Calu3 (cell line): ENCODE measurements at regions not wholly inside any gene's neighbourhood (a gene's known extent, or its start where the extent isn't known, plus 50 kb on each side); places are given as distances from the start of the nearest gene placed in this dataset.

ENCODE experiments used
- BruUV-seq: library from RNA; stranded (reverse); fragments of 400-500 nt; replicated peaks from 2 replicates; lab custom pipeline; 2021; lab: Mats Ljungman, UMichigan
- CTCF ChIA-PET: fragments of 300-600 bp; sonication (Branson Sonifier 250); formaldehyde crosslinking; loops from one replicate; lab custom pipeline; 2022; ENCODE audit warnings: antibody characterized with exemption; lab: Charles Lee
- DNase-seq: peaks from one replicate; pipeline ENCODE4 v3.0.0; 2022
- H3K27ac Mint-ChIP-seq: one replicate; pipeline ENCODE4 v1.8.0; 2022; ENCODE audit warnings: mixed read lengths; ENCODE audit not compliant: unreplicated experiment
- H3K27me3 Mint-ChIP-seq: one replicate; pipeline ENCODE4 v1.8.0; 2022; ENCODE audit warnings: mixed read lengths; ENCODE audit not compliant: unreplicated experiment
- H3K36me3 Mint-ChIP-seq: one replicate; pipeline ENCODE4 v1.8.0; 2022; ENCODE audit warnings: mild to moderate bottlenecking, moderate library complexity, mixed read lengths; ENCODE audit not compliant: insufficient read depth, unreplicated experiment
- H3K4me1 Mint-ChIP-seq: one replicate; pipeline ENCODE4 v1.8.0; 2022; ENCODE audit warnings: mild to moderate bottlenecking, low read depth, mixed read lengths; ENCODE audit not compliant: unreplicated experiment
- H3K4me3 Mint-ChIP-seq: one replicate; pipeline ENCODE4 v1.8.0; 2022; ENCODE audit warnings: mild to moderate bottlenecking, low read depth, moderate library complexity, mixed read lengths; ENCODE audit not compliant: unreplicated experiment
- H3K9me3 Mint-ChIP-seq: one replicate; pipeline ENCODE4 v1.8.0; 2022; ENCODE audit warnings: low read depth, mixed read lengths; ENCODE audit not compliant: unreplicated experiment
- CTCF ChIP-seq: fragments of 200-600 bp; IDR thresholded peaks from one replicate; pipeline ENCODE4 v1.8.0; 2022; ENCODE audit warnings: antibody characterized with exemption; ENCODE audit not compliant: unreplicated experiment
- intact Hi-C: fragments of 100-400 bp; cut with micrococcal nuclease; formaldehyde crosslinking; loops from one replicate; pipeline ENCODE4 v1.10.0; 2022; ENCODE audit not compliant: unreplicated experiment

- peaks cover 4% of the 10 kb centered on the region for H3K36me3 Mint-ChIP-seq
- no peak overlapping the region for H3K27ac Mint-ChIP-seq
- H3K27me3 Mint-ChIP-seq, result peaks cover 20% of the 10 kb centered on the region
- DNase-seq, result no peak
- H3K9me3 Mint-ChIP-seq, result peaks cover 2% of the 10 kb centered on the region
- no peak for TF ChIP-seq CTCF
- CTCF ChIA-PET, result no interaction called here
- H3K4me3 Mint-ChIP-seq, result no peak overlapping the region
- intact Hi-C loops, result no loop called here
- peaks cover 11% of the 10 kb centered on the region for H3K4me1 Mint-ChIP-seq
- no TSS peak for BruUV-seq
Observed at GRCh38 chr16:65959983-65960382, 406.5 kb upstream of the CDH5 start.

GRCh38 chr16:65958086-65958485 lies 408.4 kb upstream of the CDH5 start:
- Mint-ChIP-seq H3K27ac (no peak overlapping the region), H3K27me3 (peaks cover 39% of the 10 kb centered on the region), H3K4me3 (no peak overlapping the region), H3K36me3 (no peaks in the 10 kb centered on the region), H3K9me3 (peaks cover 2% of the 10 kb centered on the region), H3K4me1 (no peaks in the 10 kb centered on the region)
- CTCF ChIA-PET, result no interaction called here
- no peak for TF ChIP-seq CTCF
- no TSS peak for BruUV-seq
- no peak for DNase-seq
- intact Hi-C loops, result no loop called here

- intact Hi-C loops, result no loop called here
- peaks cover 53% of the 10 kb centered on the region for H3K27me3 Mint-ChIP-seq
- BruUV-seq, result no TSS peak
- H3K9me3 Mint-ChIP-seq, result no peaks in the 10 kb centered on the region
- H3K4me3 Mint-ChIP-seq, result no peak overlapping the region
- H3K27ac Mint-ChIP-seq, result no peak overlapping the region
- DNase-seq, result no peak
- CTCF ChIA-PET, result no interaction called here
- TF ChIP-seq CTCF, result no peak
- no peaks in the 10 kb centered on the region for H3K4me1 Mint-ChIP-seq
- H3K36me3 Mint-ChIP-seq, result no peaks in the 10 kb centered on the region
Observed at GRCh38 chr16:65956100-65956499, 410.4 kb upstream of the CDH5 start.

- Mint-ChIP-seq H3K27ac (no peak overlapping the region), H3K4me3 (no peak overlapping the region), H3K27me3 (peaks cover 65% of the 10 kb centered on the region), H3K9me3 (no peaks in the 10 kb centered on the region), H3K4me1 (no peaks in the 10 kb centered on the region), H3K36me3 (no peaks in the 10 kb centered on the region)
- TF ChIP-seq CTCF, result no peak
- intact Hi-C loops, result no loop called here
- CTCF ChIA-PET, result no interaction called here
- DNase-seq, result no peak
- BruUV-seq, result no TSS peak
Observed at GRCh38 chr16:65954446-65954845, 412.0 kb upstream of the CDH5 start.

- CTCF ChIA-PET, result no interaction called here
- DNase-seq, result no peak
- Mint-ChIP-seq H3K36me3 (no peaks in the 10 kb centered on the region), H3K4me1 (no peaks in the 10 kb centered on the region), H3K27ac (no peak overlapping the region), H3K27me3 (peaks cover 84% of the 10 kb centered on the region), H3K4me3 (no peak overlapping the region), H3K9me3 (no peaks in the 10 kb centered on the region)
- no peak for TF ChIP-seq CTCF
- BruUV-seq, result no TSS peak
- intact Hi-C loops, result no loop called here
Observed at GRCh38 chr16:65950211-65950610, 416.3 kb upstream of the CDH5 start.
